IPS DF 6.9 (cell line): ENCODE measurements at regions not wholly inside any gene's neighbourhood (a gene's known extent, or its start where the extent isn't known, plus 50 kb on each side); places are given as distances from the start of the nearest gene placed in this dataset.
"Not testable (repeated sequence)": the region's sequence is repeated elsewhere in the genome, so short reads cannot be mapped to it uniquely, and the experiment has no call there.

Experiments used
- DNase-seq: peaks from one replicate; pipeline ENCODE4 v3.0.0-alpha.2; 2013; ENCODE audit warnings: low read depth, low spot score
- H3K27ac ChIP-seq: one replicate; pipeline ENCODE4 v1.5.1; 2013; ENCODE audit warnings: low read length, control low read depth
- H3K27me3 ChIP-seq: 2 replicates; pipeline ENCODE4 v1.6.1; 2013; ENCODE audit warnings: mild to moderate bottlenecking, low read length; ENCODE audit not compliant: control insufficient read depth, insufficient read depth
- H3K36me3 ChIP-seq: 2 replicates; pipeline ENCODE4 v1.6.1; 2013; ENCODE audit warnings: low read length; ENCODE audit not compliant: control insufficient read depth, insufficient read depth
- H3K4me1 ChIP-seq: 2 replicates; pipeline ENCODE4 v1.6.1; 2013; ENCODE audit warnings: low read length; ENCODE audit not compliant: control insufficient read depth, insufficient read depth
- H3K4me3 ChIP-seq: 2 replicates; pipeline ENCODE4 v1.5.1; 2013; ENCODE audit warnings: mild to moderate bottlenecking, low read length
- H3K9me3 ChIP-seq: 2 replicates; pipeline ENCODE4 v1.6.1; 2013; ENCODE audit warnings: low read length, inconsistent platforms; ENCODE audit not compliant: control insufficient read depth, insufficient read depth
- WGBS: extraction: QIAGEN DNeasy Blood & Tissue Kit; methylation state at CpG from one replicate; pipeline ENCODE4 v1.1.7; 2013; ENCODE audit warnings: mixed read lengths, missing lambda C conversion rate; ENCODE audit not compliant: insufficient read length, insufficient coverage; 5-methylcytosine and 5-hydroxymethylcytosine counted together

DNA sequence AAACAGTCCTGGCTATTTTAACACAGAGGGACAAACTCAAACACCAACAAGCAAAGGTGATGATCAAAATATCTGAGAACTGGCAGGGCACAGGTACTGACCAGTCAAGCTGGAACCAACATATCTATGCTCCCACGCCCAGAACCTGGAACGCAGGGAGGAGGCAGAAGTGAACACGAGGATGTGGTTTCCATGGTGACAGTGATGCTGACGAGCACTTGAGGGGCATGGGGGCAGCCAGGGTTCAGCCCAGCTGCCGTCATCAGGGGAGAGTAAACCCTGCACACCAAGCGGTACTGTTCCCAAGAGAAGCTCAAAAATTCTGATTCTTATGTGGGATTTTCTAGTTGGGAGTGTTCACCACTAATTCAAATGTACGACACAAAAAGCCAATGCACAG lies 113.6 kb upstream of the SFSWAP start:
- no peak for DNase-seq
- no CpG with 5 or more reads among the region's 7 CpGs for WGBS
- no peaks in the 10 kb centered on the region for H3K36me3 ChIP-seq
- no peak overlapping the region for H3K4me3 ChIP-seq
- no peak overlapping the region for H3K27ac ChIP-seq
- no peaks in the 10 kb centered on the region for H3K9me3 ChIP-seq
- H3K4me1 ChIP-seq, result no peaks in the 10 kb centered on the region
- no peaks in the 10 kb centered on the region for H3K27me3 ChIP-seq

DNA sequence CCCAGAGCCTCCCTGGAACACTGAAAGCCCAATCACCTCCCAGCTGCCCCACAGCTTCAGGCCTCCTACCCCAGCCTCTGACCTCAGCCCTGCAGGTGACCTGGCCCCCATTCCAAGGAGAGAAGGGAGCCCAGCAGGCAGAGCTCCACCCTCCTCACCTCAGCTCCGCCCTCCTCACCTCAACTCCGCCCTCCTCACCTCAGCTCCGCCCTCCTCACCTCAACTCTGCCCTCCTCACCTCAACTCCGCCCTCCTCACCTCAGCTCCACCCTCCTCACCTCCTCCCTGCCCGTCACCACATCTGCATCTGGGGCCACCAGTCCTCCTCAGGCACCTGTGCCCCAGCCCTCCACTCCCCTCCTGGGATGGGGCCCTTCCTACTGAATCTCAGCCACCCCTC lies 112.2 kb upstream of the SFSWAP start:
- Histone ChIP-seq H3K27me3 (no peaks in the 10 kb centered on the region), H3K9me3 (no peaks in the 10 kb centered on the region), H3K4me1 (no peaks in the 10 kb centered on the region), H3K27ac (no peak overlapping the region), H3K4me3 (no peak overlapping the region), H3K36me3 (no peaks in the 10 kb centered on the region)
- no CpG with 5 or more reads among the region's 5 CpGs for WGBS
- no peak for DNase-seq

DNA sequence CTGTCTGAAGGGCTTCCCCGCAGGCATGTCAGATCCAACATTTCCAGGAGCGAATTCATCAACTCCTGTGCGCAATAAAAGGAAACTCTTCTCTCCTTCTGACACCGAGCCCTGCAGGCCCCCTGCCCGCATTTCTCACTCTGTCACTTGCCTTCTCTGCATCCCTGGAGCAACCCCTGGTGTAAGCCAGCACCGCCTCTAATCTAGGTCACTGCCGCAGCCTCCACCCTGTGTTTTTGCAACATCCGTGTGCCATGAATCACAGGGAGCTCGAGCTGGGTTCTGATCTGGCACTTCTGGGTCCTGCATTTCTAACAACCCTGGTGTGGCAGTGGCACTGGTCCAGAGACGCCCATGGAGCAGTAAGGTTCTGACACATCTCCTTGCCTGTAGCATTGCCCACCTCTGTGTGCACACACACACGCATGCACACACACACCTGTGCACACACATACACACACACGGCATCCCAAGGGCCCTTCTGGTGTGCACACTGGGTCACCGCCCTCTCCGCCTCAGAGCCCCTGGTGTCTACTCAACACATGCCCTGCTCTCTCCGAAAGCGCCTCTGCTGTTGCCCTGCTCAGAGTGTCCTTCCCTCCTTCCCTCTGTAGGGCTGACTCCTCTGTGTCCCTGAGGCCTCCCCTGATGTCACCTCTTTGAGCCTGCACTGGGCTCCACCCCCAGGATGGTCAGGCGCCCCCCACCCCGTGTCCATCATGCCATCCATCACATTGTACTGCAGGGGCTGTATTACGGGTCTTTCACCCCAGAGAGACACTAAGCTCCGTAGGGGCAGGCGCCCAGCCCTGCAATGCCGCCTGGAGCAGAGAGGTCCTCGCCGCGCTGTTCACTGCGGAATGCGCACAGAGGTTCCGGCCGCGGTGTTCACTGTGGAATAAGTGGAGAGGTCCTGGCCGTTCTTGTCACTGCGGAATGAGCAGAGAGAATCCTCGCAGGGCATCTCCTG lies 111.4 kb upstream of the SFSWAP start:
- H3K9me3 ChIP-seq, result no peaks in the 10 kb centered on the region
- no peaks in the 10 kb centered on the region for H3K4me1 ChIP-seq
- no peak overlapping the region for H3K27ac ChIP-seq
- H3K36me3 ChIP-seq, result no peaks in the 10 kb centered on the region
- H3K27me3 ChIP-seq, result no peaks in the 10 kb centered on the region
- no peak overlapping the region for H3K4me3 ChIP-seq
- no peak for DNase-seq
- no CpG with 5 or more reads among the region's 33 CpGs for WGBS

DNA sequence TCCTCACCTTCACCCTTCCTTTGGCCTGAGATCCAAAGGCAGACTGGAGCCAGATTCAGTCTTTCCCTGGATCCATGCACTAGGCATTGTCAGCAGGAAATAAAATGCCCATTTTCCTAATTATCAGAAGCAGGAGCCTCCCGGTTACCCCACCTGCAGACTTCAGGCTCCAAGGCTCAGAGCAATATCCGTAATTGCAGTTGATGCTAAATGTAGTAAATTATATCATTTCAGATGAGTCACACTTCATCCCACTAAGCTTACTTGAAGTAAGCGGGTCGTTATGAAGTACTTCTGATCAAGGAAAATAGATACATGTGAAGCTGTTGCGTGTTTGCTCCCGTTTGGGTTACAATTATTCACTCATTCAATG lies 110.7 kb upstream of the SFSWAP start:
- H3K27ac ChIP-seq, result no peak overlapping the region
- H3K27me3 ChIP-seq, result no peaks in the 10 kb centered on the region
- no peaks in the 10 kb centered on the region for H3K4me1 ChIP-seq
- no peak for DNase-seq
- no CpG with 5 or more reads among the region's 6 CpGs for WGBS
- no peaks in the 10 kb centered on the region for H3K36me3 ChIP-seq
- no peak overlapping the region for H3K4me3 ChIP-seq
- H3K9me3 ChIP-seq, result no peaks in the 10 kb centered on the region

DNA sequence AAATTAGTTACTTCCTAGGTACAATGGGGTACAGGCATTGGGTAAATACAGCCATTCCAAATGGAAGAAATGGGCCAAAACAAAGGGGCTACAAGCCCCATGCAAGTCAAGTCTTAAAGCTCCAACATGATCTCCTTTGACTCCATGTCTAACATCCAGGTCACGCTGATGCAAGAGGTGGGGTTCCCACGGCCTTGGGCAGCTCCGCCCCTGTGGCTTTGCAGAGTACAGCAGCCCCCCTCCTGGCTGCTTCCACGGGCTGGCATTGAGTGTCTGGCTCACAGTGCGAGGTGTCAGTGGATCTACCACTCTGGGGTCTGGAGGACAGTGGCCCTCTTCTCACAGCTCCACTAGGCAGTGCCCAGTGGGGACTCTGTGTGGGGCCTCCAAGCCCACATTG lies 109.4 kb upstream of the SFSWAP start:
- no CpG with 5 or more reads among the region's 5 CpGs for WGBS
- H3K27ac ChIP-seq, H3K4me1 ChIP-seq, H3K4me3 ChIP-seq, H3K27me3 ChIP-seq, H3K9me3 ChIP-seq, DNase-seq, H3K36me3 ChIP-seq: not testable (repeated sequence)

DNA sequence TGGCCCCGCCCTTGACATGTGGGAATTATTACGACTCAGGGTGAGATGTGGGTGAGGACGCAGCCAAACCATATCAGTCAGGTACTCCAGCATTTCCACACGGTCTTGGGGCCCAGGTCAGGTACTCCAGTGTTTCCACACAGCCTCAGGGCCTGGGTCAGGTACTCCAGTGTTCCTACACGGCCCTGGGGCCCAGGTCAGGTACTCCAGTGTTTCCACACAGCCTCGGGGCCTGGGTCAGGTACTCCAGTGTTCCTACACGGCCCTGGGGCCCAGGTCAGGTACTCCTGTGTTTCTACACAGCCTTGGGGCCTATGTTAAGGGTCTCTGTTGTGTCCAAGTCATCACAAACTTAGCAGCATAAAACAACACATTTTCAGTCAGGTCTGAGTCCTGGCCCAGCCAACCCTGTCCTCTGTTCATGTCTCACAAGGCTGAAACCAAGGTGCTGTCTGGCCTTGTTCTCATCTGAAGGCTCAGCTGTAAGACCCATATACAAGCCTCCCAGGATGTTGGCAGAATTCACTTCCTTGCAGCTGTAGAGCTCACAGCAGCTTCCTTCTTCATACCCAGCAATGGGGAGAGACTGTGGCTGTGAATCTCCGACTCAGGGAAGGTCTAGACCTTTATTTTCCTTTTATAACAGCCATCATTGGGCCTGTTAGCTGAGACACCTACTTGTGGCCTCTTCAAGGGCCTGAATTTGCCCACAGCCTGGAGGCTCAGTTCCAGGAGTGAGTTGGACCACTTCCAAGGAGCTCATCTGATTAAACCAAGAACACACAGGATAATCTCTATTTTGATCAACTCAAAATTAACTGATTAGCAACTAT lies 107.6 kb upstream of the SFSWAP start:
- no peak overlapping the region for H3K27ac ChIP-seq
- no peak overlapping the region for H3K4me3 ChIP-seq
- H3K4me1 ChIP-seq, result no peaks in the 10 kb centered on the region
- DNase-seq, result no peak
- no peaks in the 10 kb centered on the region for H3K27me3 ChIP-seq
- no peaks in the 10 kb centered on the region for H3K9me3 ChIP-seq
- no peaks in the 10 kb centered on the region for H3K36me3 ChIP-seq
- no CpG with 5 or more reads among the region's 8 CpGs for WGBS

DNA sequence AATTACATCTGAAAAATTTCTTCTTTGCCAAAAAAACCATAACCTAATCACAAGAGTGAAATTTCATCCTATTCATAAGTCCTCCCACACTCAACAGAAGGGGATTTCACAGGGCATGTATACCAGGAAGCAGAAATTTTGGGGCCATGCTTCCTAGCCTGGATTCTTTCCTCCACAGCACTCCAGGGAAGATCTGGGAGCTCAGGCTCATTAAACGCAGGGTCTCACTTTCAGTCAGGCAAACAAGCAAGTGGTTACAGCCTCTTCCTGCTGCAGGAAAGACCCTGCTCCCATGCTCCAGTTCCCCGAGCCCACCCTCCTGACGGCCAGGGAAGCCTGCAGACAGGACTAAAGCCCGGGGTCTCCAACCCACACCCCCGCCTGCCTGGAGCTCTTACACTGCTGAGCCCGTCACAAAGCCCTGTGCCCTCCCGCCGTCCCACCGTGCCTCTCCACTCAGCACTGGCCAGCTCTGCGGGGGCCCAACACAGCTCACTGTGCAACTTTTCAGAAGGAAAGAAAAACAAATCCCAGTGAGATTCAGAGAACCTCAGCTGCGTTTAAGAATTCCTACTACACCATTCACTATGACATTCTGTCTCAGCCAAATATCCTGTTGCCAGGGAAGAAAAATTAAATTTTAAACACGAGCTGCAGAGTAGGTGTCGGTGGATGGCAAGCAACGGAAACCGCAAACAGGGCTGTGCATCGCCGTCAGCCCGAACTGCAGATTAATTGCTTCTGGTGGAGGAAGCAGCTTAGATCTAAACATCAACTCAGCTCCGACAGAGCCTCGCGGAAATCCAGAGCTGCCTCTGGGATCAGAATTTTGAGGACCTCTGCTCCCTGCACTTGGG lies 106.7 kb upstream of the SFSWAP start:
- no peak for DNase-seq
- no peaks in the 10 kb centered on the region for H3K36me3 ChIP-seq
- no CpG with 5 or more reads among the region's 21 CpGs for WGBS
- H3K27ac ChIP-seq, result no peak overlapping the region
- H3K4me3 ChIP-seq, result no peak overlapping the region
- H3K4me1 ChIP-seq, result no peaks in the 10 kb centered on the region
- no peaks in the 10 kb centered on the region for H3K9me3 ChIP-seq
- H3K27me3 ChIP-seq, result no peaks in the 10 kb centered on the region

DNA sequence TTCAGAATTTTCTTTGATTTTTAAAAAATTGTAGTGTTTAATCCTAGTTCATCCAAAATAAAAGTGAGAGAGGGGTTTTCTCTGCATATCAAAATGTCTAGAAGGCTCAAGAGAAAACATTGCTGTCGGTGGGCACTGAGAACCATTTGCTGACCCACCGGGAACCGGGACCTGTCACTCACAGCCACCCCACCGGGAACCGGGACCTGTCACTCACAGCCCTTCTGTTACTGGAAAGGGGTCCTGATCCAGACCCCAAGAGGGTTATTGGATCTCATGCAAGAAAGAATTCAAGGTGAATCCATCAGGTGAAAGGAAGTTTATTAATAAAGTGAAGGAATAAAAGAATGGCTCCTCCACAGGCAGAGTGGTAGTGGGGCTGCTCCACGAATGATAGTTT lies 106.0 kb upstream of the SFSWAP start:
- Histone ChIP-seq H3K36me3 (no peaks in the 10 kb centered on the region), H3K27me3 (no peaks in the 10 kb centered on the region), H3K4me3 (no peak overlapping the region), H3K9me3 (no peaks in the 10 kb centered on the region), H3K27ac (no peak overlapping the region), H3K4me1 (no peaks in the 10 kb centered on the region)
- WGBS, result no CpG with 5 or more reads among the region's 6 CpGs
- no peak for DNase-seq

DNA sequence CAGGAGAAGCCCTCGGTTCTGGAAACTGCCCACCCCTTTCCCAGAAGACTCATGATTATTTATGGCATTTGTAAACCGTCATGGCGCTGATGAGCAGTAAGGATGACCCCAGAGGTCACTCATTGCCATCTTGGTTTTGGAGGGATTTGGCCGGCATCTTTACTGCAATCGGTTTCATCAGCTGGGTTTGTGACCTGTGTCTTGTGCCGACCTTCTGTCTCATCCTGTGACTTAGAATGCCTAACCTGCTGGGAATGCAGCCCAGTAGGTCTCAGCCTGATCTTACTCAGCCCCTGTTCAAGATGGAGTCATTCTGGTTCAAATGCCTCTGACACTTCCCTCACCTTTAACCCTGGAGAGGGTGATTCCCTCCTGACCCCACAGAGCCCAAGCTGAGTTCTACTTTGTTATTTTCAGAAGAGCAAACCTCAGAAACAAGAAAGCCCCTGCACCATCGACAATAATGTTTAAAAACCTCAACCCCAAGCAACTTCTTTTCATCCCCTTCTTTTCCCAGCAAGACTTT lies 105.5 kb upstream of the SFSWAP start:
- no peaks in the 10 kb centered on the region for H3K27me3 ChIP-seq
- no peak overlapping the region for H3K4me3 ChIP-seq
- no peak for DNase-seq
- H3K27ac ChIP-seq, result no peak overlapping the region
- WGBS, result no CpG with 5 or more reads among the region's 7 CpGs
- H3K36me3 ChIP-seq, result no peaks in the 10 kb centered on the region
- H3K4me1 ChIP-seq, result no peaks in the 10 kb centered on the region
- no peaks in the 10 kb centered on the region for H3K9me3 ChIP-seq
